Effector CD8-positive, alpha-beta T cell (primary cell): ENCODE measurements at regions not wholly inside any gene's neighbourhood (a gene's known extent, or its start where the extent isn't known, plus 50 kb on each side); places are given as distances from the start of the nearest gene placed in this dataset.
"Not testable (repeated sequence)": the region's sequence is repeated elsewhere in the genome, so short reads cannot be mapped to it uniquely, and the experiment has no call there.

Experiments
- DNase-seq: peaks from one replicate; lab custom pipeline; 2025; lab: John Stamatoyannopoulos, UW

- DNase-seq = no peak
These were observed 1085.8 kb upstream of the CITED2 start for GRCh38 chr6:140460267-140460666.

- no peak for DNase-seq
These were observed 1084.8 kb upstream of the CITED2 start for GRCh38 chr6:140459209-140459608.

GRCh38 chr6:140446241-140446640, 1071.8 kb upstream of the CITED2 start:
- DNase-seq = no peak

- no peak for DNase-seq
These were observed 1071.1 kb upstream of the CITED2 start for GRCh38 chr6:140445474-140446004.

- DNase-seq = not testable (repeated sequence)
These were observed 1068.7 kb upstream of the CITED2 start for GRCh38 chr6:140443112-140443511.

- no peak for DNase-seq
These were observed 1066.8 kb upstream of the CITED2 start for GRCh38 chr6:140441256-140441655.

- no peak for DNase-seq
These were observed 1065.9 kb upstream of the CITED2 start for GRCh38 chr6:140440223-140440835.

GRCh38 chr6:140438346-140438735, 1063.9 kb upstream of the CITED2 start:
- no peak for DNase-seq

- DNase-seq = no peak
These were observed 1063.3 kb upstream of the CITED2 start for GRCh38 chr6:140437619-140438345.

GRCh38 chr6:140436023-140436811, 1061.8 kb upstream of the CITED2 start:
- no peak for DNase-seq

- DNase-seq = no peak
These were observed 1060.3 kb upstream of the CITED2 start for GRCh38 chr6:140434761-140435160.

GRCh38 chr6:140433072-140433471, 1058.6 kb upstream of the CITED2 start:
- DNase-seq = no peak

GRCh38 chr6:140427842-140428241, 1053.4 kb upstream of the CITED2 start:
- DNase-seq = no peak

GRCh38 chr6:140414966-140415620, 1040.6 kb upstream of the CITED2 start:
- DNase-seq = no peak

- no peak for DNase-seq
These were observed 1028.6 kb upstream of the CITED2 start for GRCh38 chr6:140403020-140403419.

GRCh38 chr6:140401761-140402160, 1027.3 kb upstream of the CITED2 start:
- DNase-seq = no peak

- no peak for DNase-seq
These were observed 1023.6 kb upstream of the CITED2 start for GRCh38 chr6:140398076-140398475.

GRCh38 chr6:140397106-140397505, 1022.7 kb upstream of the CITED2 start:
- DNase-seq = no peak

GRCh38 chr6:140393665-140394540, 1019.5 kb upstream of the CITED2 start:
- DNase-seq = no peak

GRCh38 chr6:140388815-140389214, 1014.4 kb upstream of the CITED2 start:
- no peak for DNase-seq

GRCh38 chr6:140388192-140388802, 1013.8 kb upstream of the CITED2 start:
- no peak for DNase-seq
